ENCODE measurements at regions not wholly inside any gene's neighbourhood (a gene's known extent, or its start where the extent isn't known, plus 50 kb on each side); places are given as distances from the start of the nearest gene placed in this dataset.

GRCh38 chr18:8982416-8983183, 119.9 kb upstream of the NDUFV2 start:
- ATAC-seq (ENCODE audit: poor library complexity) (no peak), DNase-seq (peak in 3 of 14 experiments; percentile 6 to 35 (median 25))
- Histone ChIP-seq H3K9me3 (ENCODE audit: control insufficient read depth in 1 of 2, insufficient read depth in 1 of 2, low read length in 2 of 2) (no peaks in the 10 kb centered on the region), H3K36me3 (ENCODE audit: insufficient read depth, low read length) (no peaks in the 10 kb centered on the region), H3K27me3 (ENCODE audit: control insufficient read depth in 1 of 2, insufficient read depth in 2 of 2, low read length in 2 of 2) (no peaks in the 10 kb centered on the region), H3K4me3 (ENCODE audit: low read length) (no peak overlapping the region), H3K27ac (ENCODE audit: low read depth in 1 of 2, low read length in 2 of 2) (no peak overlapping the region), H3K4me1 (ENCODE audit: insufficient read depth, low read length) (no peaks in the 10 kb centered on the region)
- Mint-ChIP-seq H3K27ac (no peak overlapping the region), H3K4me1 (ENCODE audit: low read depth) (no peaks in the 10 kb centered on the region), H3K27me3 (no peaks in the 10 kb centered on the region), H3K4me3 (no peak overlapping the region), H3K36me3 (ENCODE audit: low read depth) (no peaks in the 10 kb centered on the region), H3K9me3 (no peaks in the 10 kb centered on the region)
- CTCF ChIA-PET: interaction anchor here (2.1 kb wide), 1 partner anchor 286 kb away, joined by 10 read pairs; no protein-coding TSS in a partner anchor
- POLR2A ChIA-PET: no interaction called here
- intact Hi-C loops (cut with DNase I, micrococcal nuclease): no loop called here
- TF ChIP-seq, protein P1, sequence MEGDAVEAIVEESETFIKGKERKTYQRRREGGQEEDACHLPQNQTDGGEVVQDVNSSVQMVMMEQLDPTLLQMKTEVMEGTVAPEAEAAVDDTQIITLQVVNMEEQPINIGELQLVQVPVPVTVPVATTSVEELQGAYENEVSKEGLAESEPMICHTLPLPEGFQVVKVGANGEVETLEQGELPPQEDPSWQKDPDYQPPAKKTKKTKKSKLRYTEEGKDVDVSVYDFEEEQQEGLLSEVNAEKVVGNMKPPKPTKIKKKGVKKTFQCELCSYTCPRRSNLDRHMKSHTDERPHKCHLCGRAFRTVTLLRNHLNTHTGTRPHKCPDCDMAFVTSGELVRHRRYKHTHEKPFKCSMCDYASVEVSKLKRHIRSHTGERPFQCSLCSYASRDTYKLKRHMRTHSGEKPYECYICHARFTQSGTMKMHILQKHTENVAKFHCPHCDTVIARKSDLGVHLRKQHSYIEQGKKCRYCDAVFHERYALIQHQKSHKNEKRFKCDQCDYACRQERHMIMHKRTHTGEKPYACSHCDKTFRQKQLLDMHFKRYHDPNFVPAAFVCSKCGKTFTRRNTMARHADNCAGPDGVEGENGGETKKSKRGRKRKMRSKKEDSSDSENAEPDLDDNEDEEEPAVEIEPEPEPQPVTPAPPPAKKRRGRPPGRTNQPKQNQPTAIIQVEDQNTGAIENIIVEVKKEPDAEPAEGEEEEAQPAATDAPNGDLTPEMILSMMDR (IDR thresholded peaks at IDR 0.05): no peak

DNA sequence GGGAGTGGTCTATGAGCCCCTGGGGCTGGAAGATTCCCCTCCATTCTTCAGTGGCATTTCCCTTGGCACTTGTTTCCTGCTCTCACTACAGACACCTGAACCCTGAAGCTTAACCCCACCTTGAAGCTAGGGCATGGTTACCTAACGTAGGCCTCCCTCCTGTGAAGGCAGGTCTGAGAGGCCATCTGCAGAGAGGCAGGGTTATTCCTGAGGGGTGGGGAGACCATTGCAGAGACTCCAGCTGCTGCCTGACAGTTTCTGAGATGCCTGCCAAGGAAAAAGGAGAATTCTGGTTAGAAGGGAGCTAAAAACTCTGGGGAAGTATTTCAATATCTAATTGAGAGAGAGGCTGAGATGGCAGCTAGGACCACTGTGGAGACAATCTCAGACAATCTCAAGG, 119.3 kb upstream of the NDUFV2 start:
- peaks cover 4% of the 10 kb centered on the region for H3K27me3 Mint-ChIP-seq
- no peaks in the 10 kb centered on the region for H3K9me3 Mint-ChIP-seq
- ChIA-PET POLR2A (interaction anchor here (0.6 kb wide), 1 partner anchor 172 kb away, joined by 3 read pairs; no protein-coding TSS in a partner anchor), CTCF (interaction anchor here (2.1 kb wide), 1 partner anchor 287 kb away, joined by 10 read pairs; no protein-coding TSS in a partner anchor)
- intact Hi-C loops (cut with DNase I, micrococcal nuclease): no loop called here
- H3K4me3 Mint-ChIP-seq: no peak overlapping the region
- ATAC-seq (ENCODE audit: poor library complexity): no peak
- no peaks in the 10 kb centered on the region for H3K36me3 ChIP-seq (ENCODE audit: insufficient read depth, low read length)
- H3K36me3 Mint-ChIP-seq (ENCODE audit: low read depth): no peaks in the 10 kb centered on the region
- H3K4me1 ChIP-seq (ENCODE audit: insufficient read depth, low read length): no peaks in the 10 kb centered on the region
- H3K4me3 ChIP-seq (ENCODE audit: low read length): no peak overlapping the region
- no peaks in the 10 kb centered on the region for H3K27me3 ChIP-seq (ENCODE audit: control insufficient read depth in 1 of 2, insufficient read depth in 2 of 2, low read length in 2 of 2)
- no peaks in the 10 kb centered on the region for H3K9me3 ChIP-seq (ENCODE audit: control insufficient read depth in 1 of 2, insufficient read depth in 1 of 2, low read length in 2 of 2)
- no peak overlapping the region for H3K27ac Mint-ChIP-seq
- H3K4me1 Mint-ChIP-seq (ENCODE audit: low read depth): no peaks in the 10 kb centered on the region
- TF ChIP-seq, protein P1 (IDR thresholded peaks at IDR 0.05): no peak
- H3K27ac ChIP-seq (ENCODE audit: low read depth in 1 of 2, low read length in 2 of 2): no peak overlapping the region
- DNase-seq: no peak

DNA sequence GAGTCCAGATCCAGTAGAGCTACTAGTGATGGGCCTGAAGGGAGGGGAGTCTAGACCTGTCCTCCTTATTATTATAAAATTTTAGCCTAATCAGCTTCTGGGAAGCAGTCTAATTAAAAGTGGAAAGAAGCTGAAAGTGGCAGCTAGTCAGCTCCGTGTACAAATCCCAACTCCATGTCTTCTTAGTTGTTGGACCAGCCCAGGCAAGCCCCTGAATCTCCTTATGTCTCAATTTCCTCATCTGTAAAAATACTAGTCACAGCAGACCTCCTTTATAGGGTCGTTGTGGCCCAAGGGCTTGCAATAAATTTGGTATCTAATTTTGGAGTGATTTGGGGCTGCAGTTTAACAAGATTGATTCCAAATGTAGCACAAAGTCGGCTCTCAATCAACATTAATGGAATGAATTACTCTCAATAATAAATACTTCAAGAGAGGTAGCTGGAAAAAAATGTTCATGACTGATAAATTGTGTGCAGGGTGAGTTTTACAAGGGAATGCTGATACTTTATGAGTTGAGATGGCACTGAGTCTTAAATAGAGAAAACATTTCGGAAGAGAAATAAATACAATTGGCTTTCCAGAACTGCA, 118.3 kb upstream of the NDUFV2 start:
- CTCF ChIA-PET: no interaction called here
- Histone ChIP-seq H3K9me3 (ENCODE audit: control insufficient read depth in 1 of 2, insufficient read depth in 1 of 2, low read length in 2 of 2) (no peaks in the 10 kb centered on the region), H3K27ac (ENCODE audit: low read depth in 1 of 2, low read length in 2 of 2) (no peak overlapping the region), H3K27me3 (ENCODE audit: control insufficient read depth in 1 of 2, insufficient read depth in 2 of 2, low read length in 2 of 2) (no peaks in the 10 kb centered on the region), H3K4me3 (ENCODE audit: low read length) (no peak overlapping the region), H3K36me3 (ENCODE audit: insufficient read depth, low read length) (no peaks in the 10 kb centered on the region), H3K4me1 (ENCODE audit: insufficient read depth, low read length) (no peaks in the 10 kb centered on the region)
- H3K27ac Mint-ChIP-seq: no peak overlapping the region
- DNase-seq (no peak), ATAC-seq (ENCODE audit: poor library complexity) (no peak)
- H3K9me3 Mint-ChIP-seq: no peaks in the 10 kb centered on the region
- H3K4me1 Mint-ChIP-seq (ENCODE audit: low read depth): no peaks in the 10 kb centered on the region
- H3K4me3 Mint-ChIP-seq: no peak overlapping the region
- TF ChIP-seq, protein P1 (IDR thresholded peaks at IDR 0.05): no peak
- POLR2A ChIA-PET: no interaction called here
- H3K36me3 Mint-ChIP-seq (ENCODE audit: low read depth): no peaks in the 10 kb centered on the region
- peaks cover 8% of the 10 kb centered on the region for H3K27me3 Mint-ChIP-seq
- intact Hi-C loops (cut with DNase I, micrococcal nuclease): no loop called here
